ENCODE measurements at regions not wholly inside any gene's neighbourhood (a gene's known extent, or its start where the extent isn't known, plus 50 kb on each side); places are given as distances from the start of the nearest gene placed in this dataset.

GRCh38 chr3:124277144-124277890, 285.4 kb upstream of the ROPN1 start:
- Histone ChIP-seq H3K9me3 (ENCODE audit: control insufficient read depth in 1 of 2, low read length in 2 of 2) (no peaks in the 10 kb centered on the region), H3K27ac (ENCODE audit: low read depth, low read length) (no peak overlapping the region), H3K4me1 (ENCODE audit: control insufficient read depth in 1 of 2, insufficient read depth in 2 of 2, low read length in 2 of 2) (peaks cover 21 to 22% of the 10 kb centered on the region in 2 donors), H3K27me3 (ENCODE audit: control insufficient read depth in 1 of 2, insufficient read depth in 2 of 2, low read length in 2 of 2) (no peaks in the 10 kb centered on the region), H3K9ac (ENCODE audit: low read depth in 1 of 2, low read length in 2 of 2) (no peak overlapping the region), H3K36me3 (ENCODE audit: control insufficient read depth in 1 of 2, insufficient read depth in 2 of 2, low read length in 2 of 2) (no peaks in the 10 kb centered on the region), H3K4me3 (ENCODE audit: low read depth in 1 of 2, low read length in 2 of 2) (no peak overlapping the region)

GRCh38 chr3:124281453-124282316, 289.8 kb upstream of the ROPN1 start:
- Histone ChIP-seq H3K27ac (ENCODE audit: low read depth, low read length) (no peak overlapping the region), H3K27me3 (ENCODE audit: control insufficient read depth in 1 of 2, insufficient read depth in 2 of 2, low read length in 2 of 2) (no peaks in the 10 kb centered on the region), H3K9me3 (ENCODE audit: control insufficient read depth in 1 of 2, low read length in 2 of 2) (no peaks in the 10 kb centered on the region), H3K36me3 (ENCODE audit: control insufficient read depth in 1 of 2, insufficient read depth in 2 of 2, low read length in 2 of 2) (no peaks in the 10 kb centered on the region), H3K4me1 (ENCODE audit: control insufficient read depth in 1 of 2, insufficient read depth in 2 of 2, low read length in 2 of 2) (peaks cover 10% of the 10 kb centered on the region in 2 donors), H3K9ac (ENCODE audit: low read depth in 1 of 2, low read length in 2 of 2) (no peak overlapping the region), H3K4me3 (ENCODE audit: low read depth in 1 of 2, low read length in 2 of 2) (no peak overlapping the region)

- Histone ChIP-seq H3K4me3 (ENCODE audit: low read depth in 1 of 2, low read length in 2 of 2) (no peak overlapping the region), H3K4me1 (ENCODE audit: control insufficient read depth in 1 of 2, insufficient read depth in 2 of 2, low read length in 2 of 2) (no peaks in the 10 kb centered on the region), H3K27ac (ENCODE audit: low read depth, low read length) (no peak overlapping the region)
Measured at GRCh38 chr3:124282751-124283651, 291.1 kb upstream of the ROPN1 start.

GRCh38 chr3:124283652-124284023, 291.7 kb upstream of the ROPN1 start:
- Histone ChIP-seq H3K27ac (ENCODE audit: low read depth, low read length) (no peak overlapping the region), H3K9me3 (ENCODE audit: control insufficient read depth in 1 of 2, low read length in 2 of 2) (no peaks in the 10 kb centered on the region), H3K4me1 (ENCODE audit: control insufficient read depth in 1 of 2, insufficient read depth in 2 of 2, low read length in 2 of 2) (no peaks in the 10 kb centered on the region), H3K36me3 (ENCODE audit: control insufficient read depth in 1 of 2, insufficient read depth in 2 of 2, low read length in 2 of 2) (no peaks in the 10 kb centered on the region), H3K27me3 (ENCODE audit: control insufficient read depth in 1 of 2, insufficient read depth in 2 of 2, low read length in 2 of 2) (no peaks in the 10 kb centered on the region), H3K9ac (ENCODE audit: low read depth in 1 of 2, low read length in 2 of 2) (no peak overlapping the region), H3K4me3 (ENCODE audit: low read depth in 1 of 2, low read length in 2 of 2) (no peak overlapping the region)

More at GRCh38 chr3:124282751-124283651, 291.1 kb upstream of the ROPN1 start:
- H3K9me3 ChIP-seq (ENCODE audit: control insufficient read depth in 1 of 2, low read length in 2 of 2) = no peaks in the 10 kb centered on the region
- no peaks in the 10 kb centered on the region for H3K27me3 ChIP-seq (ENCODE audit: control insufficient read depth in 1 of 2, insufficient read depth in 2 of 2, low read length in 2 of 2)
- no peaks in the 10 kb centered on the region for H3K36me3 ChIP-seq (ENCODE audit: control insufficient read depth in 1 of 2, insufficient read depth in 2 of 2, low read length in 2 of 2)
- no peak overlapping the region for H3K9ac ChIP-seq (ENCODE audit: low read depth in 1 of 2, low read length in 2 of 2)

- Histone ChIP-seq H3K27me3 (ENCODE audit: control insufficient read depth in 1 of 2, insufficient read depth in 2 of 2, low read length in 2 of 2) (peaks cover 0 to under 1% of the 10 kb centered on the region in 2 donors), H3K4me1 (ENCODE audit: control insufficient read depth in 1 of 2, insufficient read depth in 2 of 2, low read length in 2 of 2) (peaks cover 0 to 4% of the 10 kb centered on the region in 2 donors), H3K9ac (ENCODE audit: low read depth in 1 of 2, low read length in 2 of 2) (no peak overlapping the region), H3K36me3 (ENCODE audit: control insufficient read depth in 1 of 2, insufficient read depth in 2 of 2, low read length in 2 of 2) (no peaks in the 10 kb centered on the region), H3K4me3 (ENCODE audit: low read depth in 1 of 2, low read length in 2 of 2) (no peak overlapping the region), H3K27ac (ENCODE audit: low read depth, low read length) (no peak overlapping the region), H3K9me3 (ENCODE audit: control insufficient read depth in 1 of 2, low read length in 2 of 2) (no peaks in the 10 kb centered on the region)
Measured at GRCh38 chr3:124288996-124289395, 297.1 kb upstream of the ROPN1 start.

- Histone ChIP-seq H3K9me3 (ENCODE audit: control insufficient read depth in 1 of 2, low read length in 2 of 2) (no peaks in the 10 kb centered on the region), H3K4me1 (ENCODE audit: control insufficient read depth in 1 of 2, insufficient read depth in 2 of 2, low read length in 2 of 2) (peaks cover 0 to 4% of the 10 kb centered on the region in 2 donors), H3K27ac (ENCODE audit: low read depth, low read length) (no peak overlapping the region), H3K27me3 (ENCODE audit: control insufficient read depth in 1 of 2, insufficient read depth in 2 of 2, low read length in 2 of 2) (peaks cover 0 to 3% of the 10 kb centered on the region in 2 donors), H3K9ac (ENCODE audit: low read depth in 1 of 2, low read length in 2 of 2) (no peak overlapping the region), H3K4me3 (ENCODE audit: low read depth in 1 of 2, low read length in 2 of 2) (no peak overlapping the region), H3K36me3 (ENCODE audit: control insufficient read depth in 1 of 2, insufficient read depth in 2 of 2, low read length in 2 of 2) (no peaks in the 10 kb centered on the region)
Measured at GRCh38 chr3:124291008-124291407, 299.1 kb upstream of the ROPN1 start.

- peaks cover 0 to 3% of the 10 kb centered on the region in 2 donors for H3K27me3 ChIP-seq (ENCODE audit: control insufficient read depth in 1 of 2, insufficient read depth in 2 of 2, low read length in 2 of 2)
- H3K9me3 ChIP-seq (ENCODE audit: control insufficient read depth in 1 of 2, low read length in 2 of 2) = no peaks in the 10 kb centered on the region
- H3K4me3 ChIP-seq (ENCODE audit: low read depth in 1 of 2, low read length in 2 of 2) = no peak overlapping the region
- H3K27ac ChIP-seq (ENCODE audit: low read depth, low read length) = no peak overlapping the region
- no peak overlapping the region for H3K9ac ChIP-seq (ENCODE audit: low read depth in 1 of 2, low read length in 2 of 2)
- peaks cover 0 to 4% of the 10 kb centered on the region in 2 donors for H3K4me1 ChIP-seq (ENCODE audit: control insufficient read depth in 1 of 2, insufficient read depth in 2 of 2, low read length in 2 of 2)
- no peaks in the 10 kb centered on the region for H3K36me3 ChIP-seq (ENCODE audit: control insufficient read depth in 1 of 2, insufficient read depth in 2 of 2, low read length in 2 of 2)
Measured at GRCh38 chr3:124292329-124292728, 300.4 kb upstream of the ROPN1 start.

- Histone ChIP-seq H3K36me3 (ENCODE audit: control insufficient read depth in 1 of 2, insufficient read depth in 2 of 2, low read length in 2 of 2) (no peaks in the 10 kb centered on the region), H3K27me3 (ENCODE audit: control insufficient read depth in 1 of 2, insufficient read depth in 2 of 2, low read length in 2 of 2) (peaks cover 0 to 3% of the 10 kb centered on the region in 2 donors), H3K9me3 (ENCODE audit: control insufficient read depth in 1 of 2, low read length in 2 of 2) (no peaks in the 10 kb centered on the region), H3K4me3 (ENCODE audit: low read depth in 1 of 2, low read length in 2 of 2) (no peak overlapping the region), H3K27ac (ENCODE audit: low read depth, low read length) (no peak overlapping the region), H3K4me1 (ENCODE audit: control insufficient read depth in 1 of 2, insufficient read depth in 2 of 2, low read length in 2 of 2) (peaks cover 0 to 4% of the 10 kb centered on the region in 2 donors), H3K9ac (ENCODE audit: low read depth in 1 of 2, low read length in 2 of 2) (no peak overlapping the region)
Measured at GRCh38 chr3:124293584-124293983, 301.7 kb upstream of the ROPN1 start.

- Histone ChIP-seq H3K27me3 (ENCODE audit: control insufficient read depth in 1 of 2, insufficient read depth in 2 of 2, low read length in 2 of 2) (peaks cover 0 to 3% of the 10 kb centered on the region in 2 donors), H3K27ac (ENCODE audit: low read depth, low read length) (no peak overlapping the region), H3K36me3 (ENCODE audit: control insufficient read depth in 1 of 2, insufficient read depth in 2 of 2, low read length in 2 of 2) (no peaks in the 10 kb centered on the region), H3K4me1 (ENCODE audit: control insufficient read depth in 1 of 2, insufficient read depth in 2 of 2, low read length in 2 of 2) (peaks cover 0 to 4% of the 10 kb centered on the region in 2 donors), H3K9me3 (ENCODE audit: control insufficient read depth in 1 of 2, low read length in 2 of 2) (no peaks in the 10 kb centered on the region), H3K9ac (ENCODE audit: low read depth in 1 of 2, low read length in 2 of 2) (no peak overlapping the region), H3K4me3 (ENCODE audit: low read depth in 1 of 2, low read length in 2 of 2) (no peak overlapping the region)
Measured at GRCh38 chr3:124295362-124295761, 303.4 kb upstream of the ROPN1 start.

Data from duodenal mucosa (tissue), 2 donors.